Smooth muscle cell (in vitro differentiated cells): ENCODE measurements at regions not wholly inside any gene's neighbourhood (a gene's known extent, or its start where the extent isn't known, plus 50 kb on each side); places are given as distances from the start of the nearest gene placed in this dataset.

Experiments used
- DNase-seq: peaks from one replicate; lab custom pipeline; 2025; ENCODE audit not compliant: unreplicated experiment; lab: John Stamatoyannopoulos, UW
- H2AFZ ChIP-seq: fragments of 200-600 bp; sonication (generic); 2 replicates; pipeline ENCODE4 v1.6.0; 2016; ENCODE audit warnings: antibody characterized with exemption, low read depth, mild to moderate bottlenecking
- H3F3A ChIP-seq: fragments of 200-600 bp; sonication (generic); 2 replicates; pipeline ENCODE4 v1.6.0; 2017; ENCODE audit warnings: antibody characterized with exemption, low read depth
- H3K27ac ChIP-seq: fragments of 200-600 bp; sonication (generic); 2 replicates; pipeline ENCODE4 v1.5.1; 2016; ENCODE audit warnings: low read depth, mild to moderate bottlenecking
- H3K27me3 ChIP-seq: fragments of 200-600 bp; sonication (generic); 2 replicates; pipeline ENCODE4 v1.6.1; 2016; ENCODE audit warnings: low read depth, mild to moderate bottlenecking
- H3K36me3 ChIP-seq: fragments of 200-600 bp; sonication (generic); 2 replicates; pipeline ENCODE4 v1.5.1; 2016; ENCODE audit warnings: low read depth
- H3K4me1 ChIP-seq: fragments of 200-600 bp; sonication (generic); 2 replicates; pipeline ENCODE4 v1.5.1; 2016; ENCODE audit warnings: low read depth
- H3K4me2 ChIP-seq: fragments of 200-600 bp; sonication (generic); 2 replicates; pipeline ENCODE4 v1.6.0; 2016; ENCODE audit warnings: mild to moderate bottlenecking
- H3K4me3 ChIP-seq: fragments of 200-600 bp; sonication (generic); 2 replicates; pipeline ENCODE4 v1.5.1; 2016; ENCODE audit warnings: mild to moderate bottlenecking
- H3K79me2 ChIP-seq: fragments of 200-600 bp; sonication (generic); 2 replicates; pipeline ENCODE4 v1.6.0; 2016; ENCODE audit warnings: low read depth, mild to moderate bottlenecking
- H3K9ac ChIP-seq: fragments of 200-600 bp; sonication (generic); 2 replicates; pipeline ENCODE4 v1.6.0; 2016; ENCODE audit warnings: low read depth
- H3K9me3 ChIP-seq: fragments of 200-600 bp; sonication (generic); replicated peaks from 2 replicates; pipeline ENCODE4 v1.5.1; 2016; ENCODE audit warnings: low read depth
- H4K20me1 ChIP-seq: fragments of 200-600 bp; sonication (generic); 2 replicates; pipeline ENCODE4 v1.6.0; 2016; ENCODE audit warnings: low read depth
- CTCF ChIP-seq: fragments of 200-600 bp; sonication (generic); IDR thresholded peaks from 2 replicates; pipeline ENCODE4 v1.5.1; 2017; ENCODE audit warnings: borderline replicate concordance, mild to moderate bottlenecking, antibody characterized with exemption; ENCODE audit not compliant: insufficient read depth, poor library complexity, severe bottlenecking
- WGBS: methylation state at CpG from one replicate; pipeline ENCODE4 v1.1.7; 2016; ENCODE audit warnings: low lambda C conversion rate; 5-methylcytosine and 5-hydroxymethylcytosine counted together

GRCh38 chr2:145137211-145137610 lies 617.3 kb upstream of the ZEB2 start:
- no peak for TF ChIP-seq CTCF
- 93% methylated on average over 4 of the region's 4 CpGs for WGBS

GRCh38 chr2:145136702-145137101 lies 616.8 kb upstream of the ZEB2 start:
- no peaks in the 10 kb centered on the region for H3F3A ChIP-seq
- H3K4me2 ChIP-seq, result no peak overlapping the region
- H3K27me3 ChIP-seq, result no peaks in the 10 kb centered on the region
- no peak for TF ChIP-seq CTCF
- H3K27ac ChIP-seq, result no peak overlapping the region
- no peaks in the 10 kb centered on the region for H3K36me3 ChIP-seq
- H3K9me3 ChIP-seq, result no peaks in the 10 kb centered on the region
- no peaks in the 10 kb centered on the region for H4K20me1 ChIP-seq
- 96% methylated on average over 1 of the region's 1 CpG for WGBS
- DNase-seq, result no peak
- no peaks in the 10 kb centered on the region for H3K79me2 ChIP-seq
- no peaks in the 10 kb centered on the region for H3K4me1 ChIP-seq
- no peak overlapping the region for H3K9ac ChIP-seq
- no peak overlapping the region for H3K4me3 ChIP-seq
- no peak overlapping the region for H2AFZ ChIP-seq

More at GRCh38 chr2:145137211-145137610, 617.3 kb upstream of the ZEB2 start:
- H3K27me3 ChIP-seq, result no peaks in the 10 kb centered on the region
- no peaks in the 10 kb centered on the region for H3K79me2 ChIP-seq
- H3K4me2 ChIP-seq, result no peak overlapping the region
- no peaks in the 10 kb centered on the region for H3K9me3 ChIP-seq
- H3K36me3 ChIP-seq, result no peaks in the 10 kb centered on the region
- H3K9ac ChIP-seq, result no peak overlapping the region
- H3K27ac ChIP-seq, result no peak overlapping the region
- no peak overlapping the region for H2AFZ ChIP-seq
- no peaks in the 10 kb centered on the region for H3F3A ChIP-seq
- DNase-seq, result no peak
- no peak overlapping the region for H3K4me3 ChIP-seq
- no peaks in the 10 kb centered on the region for H4K20me1 ChIP-seq
- no peaks in the 10 kb centered on the region for H3K4me1 ChIP-seq

GRCh38 chr2:145126146-145126545 lies 606.2 kb upstream of the ZEB2 start:
- Histone ChIP-seq H2AFZ (no peak overlapping the region), H3K4me2 (no peak overlapping the region), H3K4me1 (no peaks in the 10 kb centered on the region), H3K4me3 (no peak overlapping the region), H3K27ac (no peak overlapping the region), H3K79me2 (no peaks in the 10 kb centered on the region), H3K9ac (no peak overlapping the region), H3K9me3 (no peaks in the 10 kb centered on the region), H3K27me3 (no peaks in the 10 kb centered on the region), H3K36me3 (no peaks in the 10 kb centered on the region), H4K20me1 (no peaks in the 10 kb centered on the region), H3F3A (peaks cover 5% of the 10 kb centered on the region)
- WGBS, result 94% methylated on average over 2 of the region's 2 CpGs
- no peak for DNase-seq
- no peak for TF ChIP-seq CTCF

GRCh38 chr2:145124085-145124484 lies 604.2 kb upstream of the ZEB2 start:
- no peaks in the 10 kb centered on the region for H3K9me3 ChIP-seq
- H3K36me3 ChIP-seq, result peaks cover 2% of the 10 kb centered on the region
- TF ChIP-seq CTCF, result no peak
- H3K79me2 ChIP-seq, result no peaks in the 10 kb centered on the region
- 88% methylated on average over 4 of the region's 4 CpGs for WGBS
- H3K4me1 ChIP-seq, result no peaks in the 10 kb centered on the region
- peaks cover 5% of the 10 kb centered on the region for H3F3A ChIP-seq
- H3K27ac ChIP-seq, result no peak overlapping the region
- H2AFZ ChIP-seq, result no peak overlapping the region
- no peak for DNase-seq
- no peak overlapping the region for H3K4me2 ChIP-seq
- H3K4me3 ChIP-seq, result no peak overlapping the region
- H3K27me3 ChIP-seq, result no peaks in the 10 kb centered on the region
- H4K20me1 ChIP-seq, result no peaks in the 10 kb centered on the region
- no peak overlapping the region for H3K9ac ChIP-seq
